ENCODE measurements at regions not wholly inside any gene's neighbourhood (a gene's known extent, or its start where the extent isn't known, plus 50 kb on each side); places are given as distances from the start of the nearest gene placed in this dataset.
"Not testable (repeated sequence)": the region's sequence is repeated elsewhere in the genome, so short reads cannot be mapped to it uniquely, and the experiment has no call there.

DNA sequence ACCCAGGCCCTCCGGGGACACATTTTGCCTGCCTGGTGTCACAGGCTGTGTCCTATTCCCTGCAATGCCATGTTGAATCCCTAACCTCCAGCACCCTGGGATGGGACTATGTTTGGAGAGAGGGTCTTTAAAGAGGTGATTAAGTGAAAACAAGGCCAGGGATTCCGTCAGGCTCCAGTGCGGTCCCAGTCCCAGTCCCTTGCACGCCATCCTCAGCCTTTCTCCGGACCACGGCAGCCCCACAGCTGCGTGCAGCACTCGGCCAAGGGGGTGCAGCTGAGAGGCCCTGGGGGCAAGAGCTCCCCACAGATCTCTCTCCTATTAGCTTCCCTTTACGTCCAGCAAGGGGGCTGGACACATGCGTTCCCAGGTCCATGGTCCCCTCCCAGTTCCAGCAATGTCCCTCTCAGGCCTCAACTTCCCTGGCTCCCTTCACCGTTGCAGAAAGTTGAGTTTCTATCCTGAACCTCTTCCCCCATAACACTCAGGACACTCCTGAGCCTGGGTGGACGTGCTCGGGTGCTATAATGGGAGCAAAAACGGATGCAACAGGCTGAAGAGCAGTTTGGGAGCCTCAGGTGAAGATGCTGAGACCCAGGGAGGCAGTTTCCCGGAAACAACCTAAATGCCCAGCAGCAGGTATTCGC, 1422.7 kb downstream of the BRD1 start:
- Histone ChIP-seq H3K4me1 (no peaks in the 10 kb centered on the region), H3K36me3 (no peaks in the 10 kb centered on the region)

GRCh38 chr22:48403521-48404403, 1423.9 kb downstream of the BRD1 start:
- no peaks in the 10 kb centered on the region for H3K9me3 ChIP-seq (replicated peaks in 1 of 11)
- no peaks in the 10 kb centered on the region for H3K27me3 ChIP-seq
- no peaks in the 10 kb centered on the region for H3K4me1 ChIP-seq
- peaks cover 0 to 6% (median 0%) of the 10 kb centered on the region in 11 experiments; a peak in 1 of 22 replicates for H4K20me1 ChIP-seq
- H3K4me3 ChIP-seq: no peak overlapping the region
- H3K27ac ChIP-seq: no peak overlapping the region
- H3K36me3 ChIP-seq: no peaks in the 10 kb centered on the region
- no peak for TF ChIP-seq Cebpa-rat (IDR thresholded peaks at IDR 0.05)
- H3K9ac ChIP-seq: no peak overlapping the region
- H3K4me2 ChIP-seq: no peak overlapping the region

More for the DNA sequence above, 1422.7 kb downstream of the BRD1 start:
- Histone ChIP-seq H3K9ac (no peak overlapping the region), H3K27me3 (no peaks in the 10 kb centered on the region), H3K9me3 (replicated peaks in 1 of 11) (no peaks in the 10 kb centered on the region), H4K20me1 (peaks cover 0 to 6% (median 0%) of the 10 kb centered on the region in 11 experiments; a peak in 1 of 22 replicates), H3K27ac (no peak overlapping the region), H3K4me3 (no peak overlapping the region), H3K4me2 (no peak overlapping the region)
- TF ChIP-seq Cebpa-rat (IDR thresholded peaks at IDR 0.05): no peak

DNA sequence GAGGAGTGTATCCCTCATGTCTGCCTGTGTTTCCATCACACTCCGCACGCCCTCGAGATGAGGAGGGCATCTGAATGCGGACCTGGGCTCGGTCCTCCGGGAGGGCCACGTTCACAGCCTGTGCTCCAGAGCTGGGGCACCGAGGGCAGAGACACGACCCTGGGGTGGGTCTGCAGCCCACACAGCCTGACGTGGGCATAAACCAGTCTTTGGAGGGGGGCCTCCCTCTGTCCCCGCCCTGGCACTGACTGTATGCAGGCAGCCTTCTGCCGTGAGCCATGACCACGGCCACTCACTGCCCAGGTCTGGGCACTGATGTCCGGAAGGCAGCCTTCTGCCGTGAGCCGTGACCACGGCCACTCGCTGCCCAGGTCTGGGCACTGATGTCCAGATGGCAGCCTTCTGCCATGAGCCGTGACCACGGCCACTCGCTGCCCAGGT, 1425.1 kb downstream of the BRD1 start:
- Histone ChIP-seq H3K4me2 (no peak overlapping the region), H3K4me1 (no peaks in the 10 kb centered on the region), H3K27ac (no peak overlapping the region), H3K9me3 (replicated peaks in 1 of 11) (no peaks in the 10 kb centered on the region), H3K9ac (no peak overlapping the region), H3K27me3 (no peaks in the 10 kb centered on the region), H3K36me3 (no peaks in the 10 kb centered on the region), H3K4me3 (no peak overlapping the region), H4K20me1 (peaks cover 0 to 6% (median 0%) of the 10 kb centered on the region in 11 experiments; a peak in 1 of 22 replicates)
- no peak for TF ChIP-seq Cebpa-rat (IDR thresholded peaks at IDR 0.05)

- H3K9me3 ChIP-seq (replicated peaks in 1 of 11); H3K4me1 ChIP-seq; H3K27ac ChIP-seq: not testable (repeated sequence)
Measured at GRCh38 chr22:48401523-48401922, 1426.2 kb downstream of the BRD1 start.

DNA sequence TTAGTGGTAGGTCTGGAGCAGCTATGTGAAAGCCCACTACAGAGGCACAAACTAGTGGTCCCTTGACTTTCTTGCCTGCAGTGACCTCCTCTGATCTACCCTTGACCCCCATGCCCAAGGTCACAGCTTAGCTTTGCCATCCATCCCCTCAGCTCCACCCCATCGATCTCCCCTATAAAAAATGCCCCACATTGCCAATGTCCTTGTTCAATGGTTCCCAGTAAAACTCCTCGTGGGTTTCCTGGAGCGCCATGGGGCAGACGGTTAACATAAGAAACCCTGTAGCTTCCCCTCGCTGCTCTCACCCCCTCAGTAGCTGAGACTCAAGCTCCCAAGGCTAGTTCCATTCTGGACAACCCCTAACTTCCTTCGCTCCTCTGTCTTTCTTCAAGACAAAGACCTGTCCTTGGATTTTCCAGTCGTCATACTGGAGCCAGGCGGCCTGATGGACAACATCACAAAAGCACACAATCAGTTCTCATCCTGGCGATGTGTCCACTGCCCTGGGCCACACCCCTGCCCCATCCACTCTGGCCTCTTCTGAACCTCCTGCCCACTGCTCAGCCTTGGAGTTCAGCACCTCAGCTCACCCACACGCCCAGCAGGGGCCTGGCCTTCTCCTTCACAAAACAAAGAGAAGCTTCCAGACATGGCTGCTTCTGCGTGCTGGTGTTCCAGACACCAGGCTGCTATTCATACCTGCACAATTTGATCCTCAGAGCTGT, 1429.3 kb downstream of the BRD1 start:
- no peak for TF ChIP-seq Cebpa-rat (IDR thresholded peaks at IDR 0.05)
- H3K27ac ChIP-seq: no peak overlapping the region
- no peak overlapping the region for H3K4me3 ChIP-seq
- H3K36me3 ChIP-seq: no peaks in the 10 kb centered on the region
- H3K4me1 ChIP-seq: peaks cover 0 to 7% (median 0%) of the 10 kb centered on the region in 10 experiments; a peak in 5 of 20 replicates
- no peak overlapping the region for H3K9ac ChIP-seq
- H4K20me1 ChIP-seq: 0 out of 22 replicates have a peak, but pooled peaks cover 0 to 6% (median 0%) of the 10 kb centered on the region in 11 experiments
- no peaks in the 10 kb centered on the region for H3K27me3 ChIP-seq
- H3K9me3 ChIP-seq (replicated peaks in 1 of 11): no peaks in the 10 kb centered on the region
- H3K4me2 ChIP-seq: no peak overlapping the region

More at GRCh38 chr22:48401523-48401922, 1426.2 kb downstream of the BRD1 start:
- H3K9ac ChIP-seq, H3K36me3 ChIP-seq, H3K4me2 ChIP-seq, H3K27me3 ChIP-seq, H4K20me1 ChIP-seq, H3K4me3 ChIP-seq: not testable (repeated sequence)

GRCh38 chr22:48397531-48398180, 1430.0 kb downstream of the BRD1 start:
- Histone ChIP-seq H3K4me3 (no peak overlapping the region), H4K20me1 (0 out of 22 replicates have a peak, but pooled peaks cover 0 to 3% (median 0%) of the 10 kb centered on the region in 11 experiments), H3K4me1 (peaks cover 0 to 7% (median 0%) of the 10 kb centered on the region in 10 experiments; a peak in 5 of 20 replicates), H3K9me3 (replicated peaks in 1 of 11) (no peaks in the 10 kb centered on the region), H3K4me2 (no peak overlapping the region; a peak in 1 of 22 replicates), H3K36me3 (no peaks in the 10 kb centered on the region), H3K27ac (no peak overlapping the region), H3K9ac (no peak overlapping the region), H3K27me3 (no peaks in the 10 kb centered on the region)
- no peak for TF ChIP-seq Cebpa-rat (IDR thresholded peaks at IDR 0.05)

GRCh38 chr22:48396785-48397530, 1430.7 kb downstream of the BRD1 start:
- H3K9ac ChIP-seq: no peak overlapping the region
- H3K4me1 ChIP-seq: peaks cover 0 to 7% (median 0%) of the 10 kb centered on the region in 10 experiments; a peak in 5 of 20 replicates
- H3K9me3 ChIP-seq (replicated peaks in 1 of 11): no peaks in the 10 kb centered on the region
- H3K4me3 ChIP-seq: no peak overlapping the region
- H3K27ac ChIP-seq: no peak overlapping the region
- H4K20me1 ChIP-seq: no peaks in the 10 kb centered on the region
- H3K27me3 ChIP-seq: no peaks in the 10 kb centered on the region
- TF ChIP-seq Cebpa-rat (IDR thresholded peaks at IDR 0.05): no peak
- H3K4me2 ChIP-seq: no peak overlapping the region; a peak in 1 of 22 replicates
- no peaks in the 10 kb centered on the region for H3K36me3 ChIP-seq

- H3K4me3 ChIP-seq: no peak overlapping the region
- H3K9ac ChIP-seq: no peak overlapping the region
- H4K20me1 ChIP-seq: no peaks in the 10 kb centered on the region
- H3K27ac ChIP-seq: no peak overlapping the region
- no peaks in the 10 kb centered on the region for H3K9me3 ChIP-seq (replicated peaks in 1 of 11)
- no peak for TF ChIP-seq Cebpa-rat (IDR thresholded peaks at IDR 0.05)
- no peaks in the 10 kb centered on the region for H3K36me3 ChIP-seq
- peaks cover 0 to 7% (median 0%) of the 10 kb centered on the region in 10 experiments; a peak in 5 of 20 replicates for H3K4me1 ChIP-seq
- no peaks in the 10 kb centered on the region for H3K27me3 ChIP-seq
- H3K4me2 ChIP-seq: no peak overlapping the region
Measured at GRCh38 chr22:48396091-48396784, 1431.4 kb downstream of the BRD1 start.
